Common myeloid progenitor, CD34-positive (primary cell): ENCODE measurements at regions not wholly inside any gene's neighbourhood (a gene's known extent, or its start where the extent isn't known, plus 50 kb on each side); places are given as distances from the start of the nearest gene placed in this dataset.
"Not testable (repeated sequence)": the region's sequence is repeated elsewhere in the genome, so short reads cannot be mapped to it uniquely, and the experiment has no call there.

Experiments
- CTCF ChIA-PET: fragments of 350-600 bp; sonication (Branson Sonifier 250); formaldehyde crosslinking; loops from one replicate; lab custom pipeline; 2021; ENCODE audit warnings: antibody characterized with exemption; lab: Charles Lee
- POLR2A ChIA-PET: fragments of 350-600 bp; sonication (Branson Sonifier 250); formaldehyde crosslinking; loops from one replicate; lab custom pipeline; 2021; ENCODE audit warnings: antibody characterized with exemption; lab: Charles Lee
- DNase-seq, 3 donors: peaks; one replicate each; pipeline versions ENCODE4 v3.0.0 to v3.0.0-alpha.2; 2013
- H3K27ac ChIP-seq, 2 experiments: 1 replicate in 1 of 2; 2 replicates in 1 of 2; pipeline ENCODE4 v1.7.0; 2013; ENCODE audit warnings: inconsistent platforms in 2 of 2, low read length in 2 of 2, mild to moderate bottlenecking in 2 of 2, low read depth in 1 of 2, moderate library complexity in 1 of 2; ENCODE audit not compliant: severe bottlenecking in 2 of 2, insufficient read depth in 1 of 2, poor library complexity in 1 of 2
- H3K27me3 ChIP-seq, 5 experiments: replicated peaks in 2 of 5; 1 replicate in 3 of 5; 2 replicates in 2 of 5; pipeline versions ENCODE4 v1.6.1 to v1.7.0; 2013; ENCODE audit warnings: low read length in 4 of 5, mild to moderate bottlenecking in 2 of 5, moderate library complexity in 2 of 5, inconsistent platforms in 1 of 5; ENCODE audit not compliant: insufficient read depth in 5 of 5, control insufficient read depth in 4 of 5
- H3K36me3 ChIP-seq, 4 experiments: 1 replicate in 2 of 4; 2 replicates in 2 of 4; pipeline versions ENCODE4 v1.6.1 to v1.7.0; 2013; ENCODE audit warnings: low read length in 3 of 4, control low read depth in 1 of 4, mild to moderate bottlenecking in 1 of 4; ENCODE audit not compliant: control insufficient read depth in 4 of 4, insufficient read depth in 4 of 4
- H3K4me1 ChIP-seq, 4 experiments: 1 replicate in 3 of 4; 2 replicates in 1 of 4; pipeline versions ENCODE4 v1.6.1 to v1.7.1; 2013; ENCODE audit warnings: low read length in 3 of 4, mild to moderate bottlenecking in 3 of 4, control low read depth in 1 of 4, inconsistent platforms in 1 of 4, moderate library complexity in 1 of 4; ENCODE audit not compliant: control insufficient read depth in 4 of 4, insufficient read depth in 4 of 4; ENCODE audit errors: control extremely low read depth in 1 of 4
- H3K4me3 ChIP-seq, 7 experiments: 1 replicate in 4 of 7; 2 replicates in 3 of 7; pipeline versions ENCODE4 v1.5.1 to v1.7.0; 2013; ENCODE audit warnings: mild to moderate bottlenecking in 7 of 7, low read length in 6 of 7, moderate library complexity in 6 of 7, inconsistent platforms in 2 of 7, low read depth in 2 of 7, control low read depth in 1 of 7; ENCODE audit not compliant: insufficient read depth in 4 of 7, control insufficient read depth in 1 of 7; ENCODE audit errors: extremely low read depth in 1 of 7
- H3K9me3 ChIP-seq, 5 experiments: 1 replicate in 4 of 5; 2 replicates in 1 of 5; pipeline versions ENCODE4 v1.6.1 to v1.7.1; 2013; ENCODE audit warnings: low read length in 4 of 5, mild to moderate bottlenecking in 2 of 5, inconsistent platforms in 1 of 5, low read depth in 1 of 5, moderate library complexity in 1 of 5; ENCODE audit not compliant: control insufficient read depth in 4 of 5, insufficient read depth in 2 of 5; ENCODE audit errors: control extremely low read depth in 1 of 5
- WGBS: methylation state at CpG from one replicate; pipeline ENCODE4 v1.1.5; 2013; ENCODE audit not compliant: insufficient coverage; 5-methylcytosine and 5-hydroxymethylcytosine counted together

DNA sequence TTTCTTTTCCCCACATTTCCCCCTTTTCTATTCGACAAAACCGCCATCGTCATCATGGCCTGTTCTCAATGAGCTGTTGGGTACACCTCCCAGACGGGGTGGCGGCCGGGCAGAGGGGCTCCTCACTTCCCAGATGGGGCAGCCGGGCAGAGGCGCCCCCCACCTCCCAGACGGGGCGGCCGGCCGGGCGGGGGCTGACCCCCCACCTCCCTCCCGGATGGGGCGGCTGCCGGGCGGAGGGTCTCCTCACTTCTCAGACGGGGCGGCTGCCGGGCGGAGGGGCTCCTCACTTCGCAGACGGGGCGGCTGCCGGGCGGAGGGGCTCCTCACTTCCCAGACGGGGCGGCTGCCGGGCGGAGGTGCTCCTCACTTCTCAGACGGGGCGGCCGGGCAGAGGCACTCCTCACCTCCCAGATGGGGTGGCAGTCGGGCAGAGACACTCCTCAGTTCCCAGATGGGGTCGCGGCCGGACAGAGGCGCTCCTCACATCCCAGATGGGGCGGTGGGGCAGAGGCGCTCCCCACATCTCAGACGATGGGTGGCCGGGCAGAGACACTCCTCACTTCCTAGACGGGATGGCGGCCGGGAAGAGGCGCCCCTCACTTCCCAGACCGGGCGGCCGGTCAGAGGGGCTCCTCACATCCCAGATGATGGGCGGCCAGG is 78.2 kb downstream of the MAT2B start:
- H3K36me3 ChIP-seq, H3K9me3 ChIP-seq, CTCF ChIA-PET, POLR2A ChIA-PET, H3K4me1 ChIP-seq, H3K27ac ChIP-seq, H3K4me3 ChIP-seq, DNase-seq, H3K27me3 ChIP-seq: not testable (repeated sequence)
- WGBS: 100% methylated on average over 7 of the region's 50 CpGs

DNA sequence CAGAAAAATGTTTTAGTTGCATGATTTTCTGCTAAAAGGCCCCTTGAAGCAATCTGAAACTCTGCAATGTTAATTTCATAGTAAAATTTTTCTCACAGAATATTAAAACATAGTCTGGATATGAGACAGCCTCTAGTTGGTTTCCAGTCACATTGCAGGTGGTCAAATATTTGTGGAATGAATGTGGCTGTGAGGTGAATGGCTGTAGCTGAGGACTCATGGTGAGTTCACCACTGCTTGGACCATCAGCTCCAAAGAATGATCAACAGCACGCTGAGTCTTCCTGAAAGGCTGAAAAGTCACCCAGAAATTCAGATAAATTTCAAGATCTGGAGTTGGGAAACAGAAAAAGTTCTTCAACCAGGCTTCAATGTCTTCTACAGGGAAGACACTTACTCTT is 79.8 kb downstream of the MAT2B start:
- no peak for DNase-seq
- 100% methylated on average over 1 of the region's 1 CpG for WGBS
- H3K36me3 ChIP-seq: no peaks in the 10 kb centered on the region
- ChIA-PET CTCF (no interaction called here), POLR2A (no interaction called here)
- no peaks in the 10 kb centered on the region for H3K9me3 ChIP-seq
- no peaks in the 10 kb centered on the region for H3K27me3 ChIP-seq
- H3K4me3 ChIP-seq: no peak overlapping the region
- no peak overlapping the region for H3K27ac ChIP-seq
- no peaks in the 10 kb centered on the region for H3K4me1 ChIP-seq

DNA sequence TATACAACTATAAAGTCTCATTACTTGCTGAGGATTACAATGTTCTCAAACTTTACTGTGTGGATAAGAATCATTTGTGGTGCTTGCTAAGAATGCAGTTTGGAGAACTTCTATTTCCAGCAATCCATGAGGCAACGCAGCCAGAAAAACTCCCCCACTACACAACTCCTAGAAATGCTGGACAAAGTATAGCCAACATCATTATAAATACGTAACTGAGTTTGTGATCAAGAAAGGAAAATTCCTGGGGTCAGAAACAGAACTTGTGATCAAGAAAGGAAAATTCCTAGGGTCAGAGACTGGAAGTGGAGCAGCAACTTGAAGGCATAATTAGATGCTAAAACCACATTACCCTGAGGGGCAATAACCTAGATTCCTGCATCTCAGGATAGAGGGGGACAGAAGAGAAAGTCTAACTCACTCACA is 81.1 kb downstream of the MAT2B start:
- CTCF ChIA-PET: no interaction called here
- POLR2A ChIA-PET: no interaction called here
- no peaks in the 10 kb centered on the region for H3K27me3 ChIP-seq
- 100% methylated on average over 1 of the region's 2 CpGs for WGBS
- no peaks in the 10 kb centered on the region for H3K9me3 ChIP-seq
- no peak overlapping the region for H3K4me3 ChIP-seq
- no peak overlapping the region for H3K27ac ChIP-seq
- no peak for DNase-seq
- H3K4me1 ChIP-seq: no peaks in the 10 kb centered on the region
- H3K36me3 ChIP-seq: no peaks in the 10 kb centered on the region

DNA sequence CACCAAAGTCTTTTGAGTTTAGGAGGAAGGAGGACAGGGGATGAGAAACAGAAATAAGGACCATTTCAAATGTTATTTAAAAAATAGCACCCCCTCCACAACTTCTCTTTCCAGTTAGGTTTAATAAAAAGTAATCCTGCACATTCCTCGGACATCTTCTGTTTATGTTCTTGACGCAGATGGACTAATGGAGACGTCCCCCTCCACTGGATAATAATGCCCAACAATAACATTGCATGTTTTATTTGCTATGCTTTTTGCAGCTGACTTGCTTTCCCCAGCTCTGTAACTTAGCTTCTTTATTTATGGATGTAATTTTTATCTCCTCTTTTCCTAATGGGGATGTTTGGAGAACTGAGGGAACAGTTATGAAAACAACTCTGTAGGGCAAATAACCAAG is 89.5 kb downstream of the MAT2B start:
- H3K27ac ChIP-seq: no peak overlapping the region
- ChIA-PET POLR2A (no interaction called here), CTCF (no interaction called here)
- no peak overlapping the region for H3K4me3 ChIP-seq
- no peaks in the 10 kb centered on the region for H3K27me3 ChIP-seq
- H3K9me3 ChIP-seq: no peaks in the 10 kb centered on the region
- H3K4me1 ChIP-seq: no peaks in the 10 kb centered on the region
- no peaks in the 10 kb centered on the region for H3K36me3 ChIP-seq
- DNase-seq: no peak
- 100% methylated on average over 2 of the region's 3 CpGs for WGBS

DNA sequence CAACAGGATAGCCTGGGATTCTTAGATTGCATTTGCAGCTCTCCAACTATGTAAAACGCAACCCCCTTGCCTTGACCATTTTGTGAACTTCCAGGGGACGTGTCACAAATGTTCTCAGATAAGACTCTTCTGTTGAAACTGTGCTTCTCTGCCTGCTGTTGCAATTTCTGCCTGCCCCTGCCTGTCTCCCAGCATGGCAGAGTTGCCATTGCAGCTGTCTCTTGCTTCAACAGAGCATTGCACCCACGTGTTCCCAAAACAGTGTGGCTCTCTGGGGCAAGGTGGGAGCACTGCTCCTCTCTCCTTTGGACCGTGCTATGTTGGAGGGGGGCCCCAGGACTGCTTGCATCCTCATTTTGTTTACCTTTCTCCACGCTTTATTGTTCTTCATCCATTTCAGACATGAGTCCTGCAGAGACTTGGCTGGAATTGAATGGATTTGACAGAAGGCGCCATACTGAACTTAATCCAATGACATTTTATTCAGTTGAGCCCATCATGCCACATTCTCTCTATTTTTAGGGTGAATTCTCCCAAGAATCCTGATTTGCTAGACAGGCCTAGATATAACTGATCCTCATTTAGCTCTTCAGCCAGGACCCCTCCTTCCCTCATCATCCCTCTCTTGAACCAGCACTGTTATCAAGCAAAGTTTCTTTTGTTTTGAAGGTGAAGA is 90.7 kb downstream of the MAT2B start:
- CTCF ChIA-PET: no interaction called here
- 88% methylated on average over 5 of the region's 6 CpGs for WGBS
- no peak for DNase-seq

DNA sequence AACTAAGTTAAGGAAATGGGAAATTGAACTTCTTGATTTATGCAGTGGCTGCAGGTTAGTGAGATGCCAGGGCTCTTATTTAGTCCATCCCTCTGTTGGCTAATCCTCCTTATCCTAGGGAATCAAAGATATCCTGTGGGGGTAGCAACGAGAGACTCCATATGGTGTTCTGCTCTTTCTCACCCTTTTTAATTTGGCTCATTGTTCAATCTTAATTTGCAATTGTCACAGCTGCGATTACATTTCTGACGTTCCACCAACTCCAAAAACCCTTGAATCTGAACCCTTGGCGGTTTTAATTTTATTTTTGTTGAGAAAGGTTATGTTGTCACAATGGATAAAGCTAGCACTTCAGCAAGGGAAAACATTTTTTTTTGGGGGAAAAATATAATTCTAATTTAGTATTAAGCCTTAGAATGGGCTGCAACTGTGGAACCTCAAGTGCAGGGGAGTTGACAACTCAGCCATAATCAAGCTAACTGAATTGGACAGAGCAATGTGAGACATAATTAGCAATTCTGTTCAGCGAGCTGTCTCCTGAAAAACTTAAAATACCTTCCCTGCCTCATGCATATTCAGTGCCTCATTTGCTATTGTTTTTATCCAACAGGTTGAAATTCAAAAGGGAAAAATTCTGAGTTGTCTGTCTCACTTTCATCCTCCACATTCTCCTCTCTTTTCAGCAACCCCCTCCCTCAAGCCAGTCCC is 91.3 kb downstream of the MAT2B start:
- ChIA-PET POLR2A (no interaction called here), CTCF (no interaction called here)
- H3K4me3 ChIP-seq: no peak overlapping the region
- H3K27me3 ChIP-seq: no peaks in the 10 kb centered on the region
- no peak for DNase-seq
- no peaks in the 10 kb centered on the region for H3K4me1 ChIP-seq
- 90% methylated on average over 2 of the region's 5 CpGs for WGBS
- no peaks in the 10 kb centered on the region for H3K36me3 ChIP-seq
- H3K27ac ChIP-seq: no peak overlapping the region
- no peaks in the 10 kb centered on the region for H3K9me3 ChIP-seq

More for the DNA sequence above, 90.7 kb downstream of the MAT2B start:
- POLR2A ChIA-PET: no interaction called here
- no peaks in the 10 kb centered on the region for H3K9me3 ChIP-seq
- no peaks in the 10 kb centered on the region for H3K4me1 ChIP-seq
- H3K36me3 ChIP-seq: no peaks in the 10 kb centered on the region
- no peak overlapping the region for H3K27ac ChIP-seq
- no peaks in the 10 kb centered on the region for H3K27me3 ChIP-seq
- no peak overlapping the region for H3K4me3 ChIP-seq

DNA sequence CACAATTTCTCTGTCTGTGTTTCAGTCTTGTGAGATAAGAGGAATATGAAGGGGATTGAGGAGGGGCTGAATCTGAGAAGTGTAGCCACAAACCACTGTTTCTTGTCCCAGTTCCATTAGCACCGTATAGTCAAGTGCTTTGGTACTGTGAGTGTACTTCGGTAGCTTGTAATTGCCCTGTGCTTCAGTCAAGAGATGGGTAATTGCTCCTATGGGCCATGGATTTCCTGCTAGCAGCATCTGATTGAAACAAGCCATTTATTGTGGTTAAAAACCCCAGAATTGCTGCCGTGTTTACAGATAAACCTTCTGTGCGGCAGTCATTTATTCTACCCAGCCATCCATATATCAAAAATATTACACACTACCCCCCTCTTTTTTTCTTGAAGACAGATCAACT is 98.6 kb downstream of the MAT2B start:
- CTCF ChIA-PET: no interaction called here
- no peak overlapping the region for H3K27ac ChIP-seq
- POLR2A ChIA-PET: no interaction called here
- DNase-seq: no peak
- H3K4me3 ChIP-seq: no peak overlapping the region
- H3K4me1 ChIP-seq: no peaks in the 10 kb centered on the region
- H3K36me3 ChIP-seq: no peaks in the 10 kb centered on the region
- WGBS: 88% methylated on average over 1 of the region's 4 CpGs
- no peaks in the 10 kb centered on the region for H3K27me3 ChIP-seq
- peaks cover 0 to 1% (median 0%) of the 10 kb centered on the region in 5 experiments for H3K9me3 ChIP-seq
